Hepatocyte (in vitro differentiated cells): ENCODE measurements at regions not wholly inside any gene's neighbourhood (a gene's known extent, or its start where the extent isn't known, plus 50 kb on each side); places are given as distances from the start of the nearest gene placed in this dataset.

ENCODE experiments used
- DNase-seq: peaks from one replicate; pipeline ENCODE4 v3.0.0-alpha.2; 2016; ENCODE audit warnings: low spot score
- H2AFZ ChIP-seq: fragments of 200-600 bp; sonication (generic); 2 replicates; pipeline ENCODE4 v1.6.0; 2016; ENCODE audit warnings: antibody characterized with exemption, mild to moderate bottlenecking
- H3K27ac ChIP-seq: fragments of 200-600 bp; sonication (generic); 2 replicates; pipeline ENCODE4 v1.5.1; 2016; ENCODE audit warnings: mild to moderate bottlenecking
- H3K27me3 ChIP-seq: fragments of 200-600 bp; sonication (generic); 2 replicates; pipeline ENCODE4 v1.6.1; 2016
- H3K36me3 ChIP-seq: fragments of 200-600 bp; sonication (generic); replicated peaks from 2 replicates; pipeline ENCODE4 v1.5.1; 2016; ENCODE audit warnings: low read depth; ENCODE audit not compliant: insufficient read depth
- H3K4me1 ChIP-seq: fragments of 200-600 bp; sonication (generic); 2 replicates; pipeline ENCODE4 v1.5.1; 2016; ENCODE audit warnings: mild to moderate bottlenecking, moderate library complexity; ENCODE audit not compliant: insufficient read depth
- H3K4me2 ChIP-seq: fragments of 200-600 bp; sonication (generic); 2 replicates; pipeline ENCODE4 v1.6.0; 2016
- H3K4me3 ChIP-seq: fragments of 200-600 bp; sonication (generic); 2 replicates; pipeline ENCODE4 v1.5.1; 2016; ENCODE audit warnings: mild to moderate bottlenecking
- H3K79me2 ChIP-seq: fragments of 200-600 bp; sonication (generic); 2 replicates; pipeline ENCODE4 v1.6.0; 2017; ENCODE audit warnings: mild to moderate bottlenecking
- H3K9me2 ChIP-seq: fragments of 200-600 bp; sonication (generic); replicated peaks from 2 replicates; pipeline ENCODE4 v1.6.0; 2017; ENCODE audit warnings: mild to moderate bottlenecking; ENCODE audit not compliant: insufficient read depth
- H3K9me3 ChIP-seq: fragments of 200-600 bp; sonication (generic); 2 replicates; pipeline ENCODE4 v1.5.1; 2016; ENCODE audit warnings: low read depth, mild to moderate bottlenecking
- H4K20me1 ChIP-seq: fragments of 200-600 bp; sonication (generic); 2 replicates; pipeline ENCODE4 v1.6.0; 2016; ENCODE audit warnings: mild to moderate bottlenecking; ENCODE audit not compliant: insufficient read depth, poor library complexity, severe bottlenecking
- CTCF ChIP-seq: fragments of 200-600 bp; sonication (generic); IDR thresholded peaks from 2 replicates; pipeline ENCODE4 v1.5.1; 2016; ENCODE audit warnings: antibody characterized with exemption, mild to moderate bottlenecking; ENCODE audit not compliant: poor library complexity
- EZH2 ChIP-seq: fragments of 200-600 bp; sonication (generic); IDR thresholded peaks from 2 replicates; pipeline ENCODE4 v1.6.1; 2016; ENCODE audit warnings: antibody characterized with exemption, mild to moderate bottlenecking, borderline replicate concordance
- EZH2phosphoT487 ChIP-seq: fragments of 200-600 bp; sonication (generic); IDR thresholded peaks from one replicate; pipeline ENCODE4 v1.6.1; 2018; ENCODE audit warnings: antibody characterized with exemption, mild to moderate bottlenecking, low read depth, moderate library complexity; ENCODE audit not compliant: unreplicated experiment, severe bottlenecking
- WGBS: methylation state at CpG from one replicate; pipeline ENCODE4 v1.1.6; 2016; ENCODE audit warnings: low lambda C conversion rate; ENCODE audit errors: missing lambda C conversion rate; 5-methylcytosine and 5-hydroxymethylcytosine counted together

- no peaks in the 10 kb centered on the region for H3K9me2 ChIP-seq
- WGBS: 55% methylated on average over 6 of the region's 6 CpGs
- no peak overlapping the region for H3K4me3 ChIP-seq
- H3K27me3 ChIP-seq: no peaks in the 10 kb centered on the region
- no peaks in the 10 kb centered on the region for H3K9me3 ChIP-seq
- no peak overlapping the region for H3K27ac ChIP-seq
- H3K36me3 ChIP-seq: no peaks in the 10 kb centered on the region
- peak; percentile 5 for DNase-seq
- no peak overlapping the region for H2AFZ ChIP-seq
- H3K4me1 ChIP-seq: no peaks in the 10 kb centered on the region
- H3K4me2 ChIP-seq: no peak overlapping the region
- H4K20me1 ChIP-seq: no peaks in the 10 kb centered on the region
- TF ChIP-seq EZH2 (no peak), EZH2phosphoT487 (no peak)
- no peaks in the 10 kb centered on the region for H3K79me2 ChIP-seq
These were observed 233.0 kb upstream of the SATB1 start for GRCh38 chr3:18657858-18658820.

- TF ChIP-seq EZH2: no peak
- TF ChIP-seq EZH2phosphoT487: no peak
- TF ChIP-seq CTCF: no peak
- H3K9me3 ChIP-seq: no peaks in the 10 kb centered on the region
- H4K20me1 ChIP-seq: no peaks in the 10 kb centered on the region
- no peaks in the 10 kb centered on the region for H3K36me3 ChIP-seq
- H3K79me2 ChIP-seq: no peaks in the 10 kb centered on the region
- no peaks in the 10 kb centered on the region for H3K9me2 ChIP-seq
- DNase-seq: no peak
- no peak overlapping the region for H3K27ac ChIP-seq
- H3K4me3 ChIP-seq: no peak overlapping the region
- no peaks in the 10 kb centered on the region for H3K27me3 ChIP-seq
- WGBS: 77% methylated on average over 5 of the region's 5 CpGs
- no peak overlapping the region for H2AFZ ChIP-seq
- H3K4me2 ChIP-seq: no peak overlapping the region
- H3K4me1 ChIP-seq: no peaks in the 10 kb centered on the region
These were observed 231.7 kb upstream of the SATB1 start for GRCh38 chr3:18656866-18657265.

- Histone ChIP-seq H3K4me2 (no peak overlapping the region), H3K79me2 (no peaks in the 10 kb centered on the region), H3K36me3 (no peaks in the 10 kb centered on the region), H3K4me1 (no peaks in the 10 kb centered on the region), H3K9me2 (no peaks in the 10 kb centered on the region), H3K27me3 (no peaks in the 10 kb centered on the region), H4K20me1 (no peaks in the 10 kb centered on the region), H3K9me3 (no peaks in the 10 kb centered on the region), H3K27ac (no peak overlapping the region), H2AFZ (no peak overlapping the region), H3K4me3 (no peak overlapping the region)
- DNase-seq: no peak
- TF ChIP-seq EZH2 (no peak), CTCF (no peak)
- WGBS: 44% methylated on average over 2 of the region's 2 CpGs
These were observed 231.3 kb upstream of the SATB1 start for GRCh38 chr3:18656410-18656809.

GRCh38 chr3:18655827-18656226, 230.7 kb upstream of the SATB1 start:
- no peak overlapping the region for H3K4me3 ChIP-seq
- no peaks in the 10 kb centered on the region for H3K9me2 ChIP-seq
- no peak overlapping the region for H2AFZ ChIP-seq
- no peaks in the 10 kb centered on the region for H3K9me3 ChIP-seq
- H3K36me3 ChIP-seq: no peaks in the 10 kb centered on the region
- 94% methylated on average over 1 of the region's 1 CpG for WGBS
- TF ChIP-seq EZH2: no peak
- H4K20me1 ChIP-seq: no peaks in the 10 kb centered on the region
- no peaks in the 10 kb centered on the region for H3K27me3 ChIP-seq
- H3K4me1 ChIP-seq: no peaks in the 10 kb centered on the region
- no peak for DNase-seq
- H3K27ac ChIP-seq: no peak overlapping the region
- H3K4me2 ChIP-seq: no peak overlapping the region
- H3K79me2 ChIP-seq: no peaks in the 10 kb centered on the region
